Esophagus muscularis mucosa (tissue), 4 donors: ENCODE measurements at regions not wholly inside any gene's neighbourhood (a gene's known extent, or its start where the extent isn't known, plus 50 kb on each side); places are given as distances from the start of the nearest gene placed in this dataset.
A peak's percentile ranks its signal among the peaks of the same experiment; 100 is the strongest.
"Not testable (repeated sequence)": the region's sequence is repeated elsewhere in the genome, so short reads cannot be mapped to it uniquely, and the experiment has no call there.

Experiments
- DNase-seq: peaks from one replicate; pipeline ENCODE4 v3.0.0-alpha.2; 2017; ENCODE audit errors: extremely low spot score
- H3K27ac ChIP-seq, 4 donors: fragments of 200-600 bp; sonication (generic); replicated peaks in 1 of 4; 1 replicate in 3 of 4; 2 replicates in 1 of 4; pipeline ENCODE4 v1.5.1; 2016 to 2019; ENCODE audit warnings: mild to moderate bottlenecking in 1 of 4
- H3K27me3 ChIP-seq, 4 donors: fragments of 200-600 bp; sonication (generic); one replicate each; pipeline versions ENCODE4 v1.5.1 to v1.6.0; 2016 to 2019
- H3K36me3 ChIP-seq, 4 donors: fragments of 200-600 bp; sonication (generic); one replicate each; pipeline ENCODE4 v1.5.1; 2016 to 2019
- H3K4me1 ChIP-seq, 4 donors: fragments of 200-600 bp; sonication (generic); one replicate each; pipeline ENCODE4 v1.5.1; 2016 to 2019
- H3K4me3 ChIP-seq, 4 donors: fragments of 200-600 bp; sonication (generic); 1 replicate in 2 of 4; 2 replicates in 2 of 4; pipeline ENCODE4 v1.5.1; 2016 to 2019; ENCODE audit warnings: mild to moderate bottlenecking in 4 of 4, moderate library complexity in 1 of 4
- H3K9me3 ChIP-seq, 4 donors: fragments of 200-600 bp; sonication (generic); 1 replicate in 3 of 4; 2 replicates in 1 of 4; pipeline ENCODE4 v1.5.1; 2016 to 2019
- EP300 ChIP-seq: sonication (generic); formaldehyde crosslinking; IDR thresholded peaks from one replicate; pipeline ENCODE4 v1.6.1; 2017; ENCODE audit warnings: antibody characterized with exemption
- POLR2A ChIP-seq: fragments of 450-650 bp; IDR thresholded peaks from one replicate; pipeline ENCODE4 v1.6.1; 2017; ENCODE audit warnings: antibody characterized with exemption, moderate library complexity, mild to moderate bottlenecking, low read depth
- POLR2AphosphoS5 ChIP-seq, 2 donors: sonication (generic); formaldehyde crosslinking; IDR thresholded peaks; one replicate each; pipeline ENCODE4 v1.6.1; 2017; ENCODE audit warnings: antibody characterized with exemption in 2 of 2
- WGBS: methylation state at CpG from one replicate; pipeline ENCODE4 v1.1.5; 2018; 5-methylcytosine and 5-hydroxymethylcytosine counted together
- intact Hi-C: fragments of 100-400 bp; cut with DNase I; formaldehyde crosslinking; loops from one replicate; pipeline ENCODE4 v1.15.1; 2023
- TF ChIP-seq, protein P1 (sequence below), 3 experiments: fragments of 200-600 bp in 2 of 3; fragments of 450-650 bp in 1 of 3; sonication (generic) in 2 of 3; IDR thresholded peaks; one replicate each; pipeline ENCODE4 v1.5.1; 2017 to 2019; ENCODE audit warnings: antibody characterized with exemption in 3 of 3, mild to moderate bottlenecking in 2 of 3, moderate library complexity in 1 of 3

DNA sequence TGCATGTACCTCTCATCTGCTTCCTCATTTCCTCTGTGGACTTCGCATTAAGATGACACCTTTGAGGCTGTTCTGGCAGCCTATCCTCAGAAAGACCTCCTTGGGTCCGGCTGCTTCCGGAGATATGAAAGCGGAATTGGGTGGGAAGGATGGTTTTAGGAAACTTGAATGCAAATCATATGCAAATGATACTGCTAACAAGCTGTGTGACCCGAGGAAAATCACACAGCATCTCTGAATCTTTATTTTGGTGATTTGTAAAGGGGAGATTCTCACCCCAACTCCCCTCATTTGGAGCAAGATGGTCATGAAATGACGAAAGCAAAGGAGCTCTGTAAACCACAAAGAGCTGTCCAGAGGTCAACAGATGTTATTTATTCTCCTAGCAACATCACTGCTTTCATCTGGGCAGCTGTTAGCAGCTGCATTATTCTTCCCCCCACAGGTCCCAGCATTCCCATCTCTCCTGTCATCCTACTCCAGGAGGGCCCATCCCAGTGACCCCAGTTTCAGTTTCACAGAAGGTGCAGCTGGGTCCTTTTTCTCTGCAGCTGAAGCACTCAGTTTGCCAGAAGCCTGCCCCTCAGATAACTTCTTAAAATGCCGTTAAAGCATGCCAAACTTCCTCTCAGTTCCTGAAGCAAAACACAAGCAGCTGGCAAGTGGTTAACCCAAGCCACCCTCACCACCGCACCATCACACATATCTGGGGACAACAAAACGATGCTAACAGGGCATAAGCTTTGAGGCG lies 269.5 kb downstream of the SEC61B start:
- no peak for DNase-seq
- WGBS, result 73% methylated on average over 10 of the region's 10 CpGs
- Histone ChIP-seq H3K9me3 (no peaks in the 10 kb centered on the region), H3K27ac (no peak overlapping the region), H3K4me3 (no peak overlapping the region), H3K36me3 (no peaks in the 10 kb centered on the region), H3K27me3 (no peaks in the 10 kb centered on the region), H3K4me1 (no peaks in the 10 kb centered on the region)
- TF ChIP-seq POLR2AphosphoS5 (IDR thresholded peaks at IDR 0.05), result no peak
- TF ChIP-seq, protein P1, sequence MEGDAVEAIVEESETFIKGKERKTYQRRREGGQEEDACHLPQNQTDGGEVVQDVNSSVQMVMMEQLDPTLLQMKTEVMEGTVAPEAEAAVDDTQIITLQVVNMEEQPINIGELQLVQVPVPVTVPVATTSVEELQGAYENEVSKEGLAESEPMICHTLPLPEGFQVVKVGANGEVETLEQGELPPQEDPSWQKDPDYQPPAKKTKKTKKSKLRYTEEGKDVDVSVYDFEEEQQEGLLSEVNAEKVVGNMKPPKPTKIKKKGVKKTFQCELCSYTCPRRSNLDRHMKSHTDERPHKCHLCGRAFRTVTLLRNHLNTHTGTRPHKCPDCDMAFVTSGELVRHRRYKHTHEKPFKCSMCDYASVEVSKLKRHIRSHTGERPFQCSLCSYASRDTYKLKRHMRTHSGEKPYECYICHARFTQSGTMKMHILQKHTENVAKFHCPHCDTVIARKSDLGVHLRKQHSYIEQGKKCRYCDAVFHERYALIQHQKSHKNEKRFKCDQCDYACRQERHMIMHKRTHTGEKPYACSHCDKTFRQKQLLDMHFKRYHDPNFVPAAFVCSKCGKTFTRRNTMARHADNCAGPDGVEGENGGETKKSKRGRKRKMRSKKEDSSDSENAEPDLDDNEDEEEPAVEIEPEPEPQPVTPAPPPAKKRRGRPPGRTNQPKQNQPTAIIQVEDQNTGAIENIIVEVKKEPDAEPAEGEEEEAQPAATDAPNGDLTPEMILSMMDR (IDR thresholded peaks at IDR 0.05), result no peak
- TF ChIP-seq EP300, result no peak
- no peak for TF ChIP-seq POLR2A
- intact Hi-C loops, result no loop called here

DNA sequence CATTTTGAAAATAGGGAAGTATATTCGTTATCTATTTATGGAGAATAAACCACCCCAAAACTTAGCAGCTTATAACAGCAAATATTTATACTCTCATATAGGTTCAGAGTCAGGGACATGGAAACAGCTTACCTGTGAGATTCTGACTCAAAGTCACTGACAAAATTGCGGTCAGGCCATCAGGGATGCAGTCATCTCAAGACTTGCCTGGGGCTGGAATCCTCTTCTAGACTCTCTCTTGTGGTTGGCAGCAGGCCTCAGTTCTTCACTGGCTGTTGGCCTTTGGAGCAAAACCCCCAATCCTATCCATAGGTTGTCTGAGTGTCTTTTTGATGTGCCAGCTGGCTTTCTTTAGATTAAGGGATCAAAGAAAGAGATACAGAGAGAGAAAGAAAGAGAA lies 275.6 kb downstream of the SEC61B start:
- DNase-seq, result no peak
- intact Hi-C loops, result no loop called here
- Histone ChIP-seq H3K4me1 (no peaks in the 10 kb centered on the region), H3K27ac (no peak overlapping the region), H3K4me3 (no peak overlapping the region), H3K9me3 (peaks cover 0 to 7% (median 3%) of the 10 kb centered on the region in 4 donors), H3K36me3 (no peaks in the 10 kb centered on the region), H3K27me3 (no peaks in the 10 kb centered on the region)
- 84% methylated on average over 2 of the region's 2 CpGs for WGBS
- TF ChIP-seq EP300 (no peak), POLR2AphosphoS5 (IDR thresholded peaks at IDR 0.05) (no peak)
- TF ChIP-seq, protein P1 (IDR thresholded peaks at IDR 0.05), result no peak

DNA sequence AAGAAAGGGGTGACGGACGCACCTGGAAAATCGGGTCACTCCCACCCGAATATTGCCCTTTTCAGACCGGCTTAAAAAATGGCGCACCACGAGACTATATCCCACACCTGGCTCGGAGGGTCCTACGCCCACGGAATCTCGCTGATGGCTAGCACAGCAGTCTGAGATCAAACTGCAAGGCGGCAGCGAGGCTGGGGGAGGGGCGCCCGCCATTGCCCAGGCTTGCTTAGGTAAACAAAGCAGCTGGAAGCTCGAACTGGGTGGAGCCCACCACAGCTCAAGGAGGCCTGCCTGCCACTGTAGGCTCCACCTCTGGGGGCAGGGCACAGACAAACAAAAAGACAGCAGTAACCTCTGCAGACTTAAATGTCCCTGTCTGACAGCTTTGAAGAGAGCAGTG lies 276.9 kb downstream of the SEC61B start:
- H3K9me3 ChIP-seq, H3K27ac ChIP-seq, H3K36me3 ChIP-seq, H3K4me1 ChIP-seq, DNase-seq, H3K4me3 ChIP-seq, H3K27me3 ChIP-seq, intact Hi-C loops: not testable (repeated sequence)
- 75% methylated on average over 4 of the region's 16 CpGs for WGBS

DNA sequence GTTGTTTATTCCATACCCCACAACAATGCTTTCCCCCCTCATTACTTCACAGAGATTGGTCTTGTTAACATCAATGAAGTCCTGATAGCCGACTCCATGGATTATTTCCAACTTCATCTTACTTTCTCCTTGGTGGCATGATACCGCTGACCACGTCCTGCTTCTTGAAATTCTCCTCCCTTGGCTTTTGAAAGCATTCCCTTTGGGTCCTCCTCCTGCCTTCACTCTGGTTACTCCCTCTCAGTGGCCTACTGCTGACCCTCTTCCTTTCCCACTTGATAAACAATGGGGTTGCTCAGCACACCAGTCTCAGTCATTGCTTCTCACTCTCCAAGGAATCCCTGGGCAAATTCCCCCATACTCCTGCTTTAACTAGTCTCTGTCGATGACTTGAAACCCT lies 283.9 kb downstream of the SEC61B start:
- no peaks in the 10 kb centered on the region for H3K9me3 ChIP-seq
- H3K36me3 ChIP-seq, result no peaks in the 10 kb centered on the region
- intact Hi-C loops, result no loop called here
- DNase-seq, result peak; percentile 74
- no peaks in the 10 kb centered on the region for H3K4me1 ChIP-seq
- no peaks in the 10 kb centered on the region for H3K27me3 ChIP-seq
- 87% methylated on average over 4 of the region's 4 CpGs for WGBS
- H3K4me3 ChIP-seq, result no peak overlapping the region
- TF ChIP-seq POLR2AphosphoS5 (IDR thresholded peaks at IDR 0.05), result no peak
- TF ChIP-seq EP300, result no peak
- TF ChIP-seq, protein P1 (IDR thresholded peaks at IDR 0.05), result no peak
- TF ChIP-seq POLR2A, result no peak
- no peak overlapping the region for H3K27ac ChIP-seq

DNA sequence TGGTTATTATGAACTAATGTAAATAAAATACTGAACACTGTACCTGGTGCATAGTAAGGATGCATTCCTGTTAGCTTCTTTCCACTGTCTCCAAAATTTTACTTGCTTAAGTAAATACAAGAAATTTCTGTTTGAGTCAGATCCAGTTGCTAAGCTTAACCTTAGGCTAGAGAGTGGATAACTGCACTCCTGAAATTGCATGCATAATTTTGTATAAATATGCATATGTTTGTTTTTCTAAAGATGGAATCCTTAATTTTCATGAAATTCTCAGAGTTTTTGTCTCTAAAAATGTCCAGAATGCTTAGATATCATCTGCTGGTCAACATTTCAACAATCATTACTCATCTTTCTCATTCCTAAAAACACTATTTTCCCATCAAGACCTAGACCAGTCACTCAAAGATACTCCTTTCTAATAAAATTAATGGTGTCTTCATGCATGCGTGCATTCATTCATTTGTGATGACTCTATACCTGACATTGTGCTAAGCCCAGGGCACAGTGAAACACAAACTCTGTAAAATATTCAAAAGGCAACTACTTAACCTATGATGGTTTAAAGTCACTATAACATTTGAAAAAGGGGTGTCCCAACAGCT lies 284.8 kb downstream of the SEC61B start:
- Histone ChIP-seq H3K9me3 (no peaks in the 10 kb centered on the region), H3K4me1 (no peaks in the 10 kb centered on the region), H3K36me3 (no peaks in the 10 kb centered on the region), H3K27me3 (no peaks in the 10 kb centered on the region), H3K27ac (no peak overlapping the region), H3K4me3 (no peak overlapping the region)
- 91% methylated on average over 1 of the region's 1 CpG for WGBS
- no peak for DNase-seq
- TF ChIP-seq, protein P1 (IDR thresholded peaks at IDR 0.05), result no peak
- TF ChIP-seq EP300 (no peak), POLR2A (no peak), POLR2AphosphoS5 (IDR thresholded peaks at IDR 0.05) (no peak)
- intact Hi-C loops, result no loop called here
